IPS-18a (cell line): ENCODE measurements at regions not wholly inside any gene's neighbourhood (a gene's known extent, or its start where the extent isn't known, plus 50 kb on each side); places are given as distances from the start of the nearest gene placed in this dataset.

ENCODE experiments used
- H3K27ac ChIP-seq: one replicate; pipeline ENCODE4 v1.5.1; 2013; ENCODE audit warnings: low read length
- H3K27me3 ChIP-seq: one replicate; pipeline ENCODE4 v1.6.1; 2013; ENCODE audit warnings: mild to moderate bottlenecking, low read length; ENCODE audit not compliant: control insufficient read depth, insufficient read depth
- H3K36me3 ChIP-seq: one replicate; pipeline ENCODE4 v1.6.1; 2013; ENCODE audit warnings: low read depth, low read length; ENCODE audit not compliant: control insufficient read depth
- H3K4me1 ChIP-seq: one replicate; pipeline ENCODE4 v1.6.1; 2013; ENCODE audit warnings: low read depth, low read length; ENCODE audit not compliant: control insufficient read depth
- H3K4me3 ChIP-seq: one replicate; pipeline ENCODE4 v1.5.1; 2013; ENCODE audit warnings: low read length
- H3K9ac ChIP-seq: one replicate; pipeline ENCODE4 v1.6.1; 2013; ENCODE audit warnings: mild to moderate bottlenecking, low read length, moderate library complexity
- H3K9me3 ChIP-seq: one replicate; pipeline ENCODE4 v1.6.1; 2013; ENCODE audit warnings: low read depth, low read length; ENCODE audit not compliant: control insufficient read depth

- Histone ChIP-seq H3K36me3 (no peaks in the 10 kb centered on the region), H3K9me3 (no peaks in the 10 kb centered on the region), H3K9ac (no peak overlapping the region), H3K4me1 (peaks cover 8% of the 10 kb centered on the region), H3K27me3 (no peaks in the 10 kb centered on the region), H3K4me3 (no peak overlapping the region), H3K27ac (no peak overlapping the region)
Measured at GRCh38 chr13:86825410-86825809, 845.8 kb upstream of the SLITRK5 start.

DNA sequence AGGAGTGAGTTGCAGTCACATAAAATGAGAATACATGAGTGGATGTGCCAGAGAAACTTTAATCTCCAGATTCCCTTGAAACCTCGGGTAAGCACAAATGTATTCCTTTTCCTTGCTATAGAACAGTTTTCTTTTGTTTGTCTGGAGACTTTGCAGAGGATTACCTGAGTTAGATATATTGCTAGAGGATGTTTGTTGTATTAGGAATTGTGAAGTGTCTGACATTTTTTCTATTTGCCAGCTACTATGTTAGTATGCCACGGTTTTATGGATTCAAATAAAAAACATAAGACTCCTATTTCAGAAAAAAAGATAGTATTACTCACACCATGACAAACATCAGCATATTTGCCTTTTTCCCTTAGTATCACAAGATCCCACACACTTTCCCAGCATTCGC lies 844.9 kb upstream of the SLITRK5 start:
- Histone ChIP-seq H3K9me3 (no peaks in the 10 kb centered on the region), H3K27ac (no peak overlapping the region), H3K4me3 (no peak overlapping the region), H3K27me3 (no peaks in the 10 kb centered on the region), H3K9ac (no peak overlapping the region), H3K4me1 (peaks cover 13% of the 10 kb centered on the region), H3K36me3 (no peaks in the 10 kb centered on the region)

DNA sequence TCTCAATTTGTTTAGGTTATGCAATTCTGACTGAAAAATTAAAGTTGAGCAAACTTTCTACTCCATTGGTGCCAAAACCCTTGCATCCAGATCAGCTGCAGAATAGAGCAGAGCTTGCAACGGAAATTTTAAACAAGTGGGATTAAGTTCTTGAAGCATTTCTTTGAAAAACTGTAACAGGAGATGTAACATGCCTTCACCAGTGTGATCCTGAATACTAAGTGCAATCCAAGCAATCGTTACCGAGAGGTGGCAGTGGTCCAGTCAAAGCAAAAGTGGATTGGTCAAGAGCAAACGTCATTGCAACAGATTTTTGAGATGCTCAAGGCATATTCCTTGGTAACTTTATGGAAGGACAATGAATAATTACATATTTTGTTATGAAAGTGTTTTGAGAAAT lies 841.1 kb upstream of the SLITRK5 start:
- H3K9ac ChIP-seq, result no peak overlapping the region
- H3K4me1 ChIP-seq, result peaks cover 13% of the 10 kb centered on the region
- no peak overlapping the region for H3K27ac ChIP-seq
- H3K27me3 ChIP-seq, result no peaks in the 10 kb centered on the region
- H3K36me3 ChIP-seq, result no peaks in the 10 kb centered on the region
- H3K4me3 ChIP-seq, result no peak overlapping the region
- H3K9me3 ChIP-seq, result no peaks in the 10 kb centered on the region

DNA sequence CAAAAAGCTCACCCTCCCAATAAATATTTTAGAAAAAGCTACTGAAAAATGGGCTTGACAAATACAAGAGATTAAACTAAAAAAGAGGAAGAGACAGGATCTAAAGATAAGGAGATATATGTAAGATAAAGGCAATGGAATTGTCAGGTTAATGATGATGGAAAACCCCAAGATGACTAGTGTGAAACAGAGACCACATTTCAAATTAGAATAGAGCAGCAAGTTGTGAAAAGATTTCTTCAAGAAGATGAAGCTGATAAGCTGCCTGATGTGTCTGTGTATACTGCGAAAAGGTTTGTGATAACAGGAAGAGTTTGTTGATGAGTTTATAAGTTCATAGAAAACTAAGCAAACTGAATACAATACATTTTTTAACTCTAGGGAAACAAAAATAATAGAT lies 840.1 kb upstream of the SLITRK5 start:
- H3K27me3 ChIP-seq, result no peaks in the 10 kb centered on the region
- H3K9me3 ChIP-seq, result no peaks in the 10 kb centered on the region
- no peak overlapping the region for H3K4me3 ChIP-seq
- no peak overlapping the region for H3K9ac ChIP-seq
- no peaks in the 10 kb centered on the region for H3K36me3 ChIP-seq
- H3K4me1 ChIP-seq, result peaks cover 13% of the 10 kb centered on the region
- no peak overlapping the region for H3K27ac ChIP-seq

- H3K27ac ChIP-seq, result no peak overlapping the region
Measured at GRCh38 chr13:86838411-86839120, 832.6 kb upstream of the SLITRK5 start.

GRCh38 chr13:86839221-86839620 lies 832.0 kb upstream of the SLITRK5 start:
- no peaks in the 10 kb centered on the region for H3K36me3 ChIP-seq
- no peak overlapping the region for H3K9ac ChIP-seq
- H3K27me3 ChIP-seq, result no peaks in the 10 kb centered on the region
- H3K9me3 ChIP-seq, result no peaks in the 10 kb centered on the region
- H3K4me3 ChIP-seq, result no peak overlapping the region
- no peaks in the 10 kb centered on the region for H3K4me1 ChIP-seq
- H3K27ac ChIP-seq, result no peak overlapping the region

More at GRCh38 chr13:86838411-86839120, 832.6 kb upstream of the SLITRK5 start:
- no peak overlapping the region for H3K9ac ChIP-seq
- H3K36me3 ChIP-seq, result no peaks in the 10 kb centered on the region
- H3K4me3 ChIP-seq, result no peak overlapping the region
- no peaks in the 10 kb centered on the region for H3K4me1 ChIP-seq
- H3K9me3 ChIP-seq, result no peaks in the 10 kb centered on the region
- no peaks in the 10 kb centered on the region for H3K27me3 ChIP-seq

- H3K9ac ChIP-seq, result no peak overlapping the region
- H3K4me3 ChIP-seq, result no peak overlapping the region
- H3K27me3 ChIP-seq, result no peaks in the 10 kb centered on the region
- H3K27ac ChIP-seq, result no peak overlapping the region
- H3K9me3 ChIP-seq, result no peaks in the 10 kb centered on the region
- no peaks in the 10 kb centered on the region for H3K4me1 ChIP-seq
- no peaks in the 10 kb centered on the region for H3K36me3 ChIP-seq
Measured at GRCh38 chr13:86840250-86841191, 830.6 kb upstream of the SLITRK5 start.

DNA sequence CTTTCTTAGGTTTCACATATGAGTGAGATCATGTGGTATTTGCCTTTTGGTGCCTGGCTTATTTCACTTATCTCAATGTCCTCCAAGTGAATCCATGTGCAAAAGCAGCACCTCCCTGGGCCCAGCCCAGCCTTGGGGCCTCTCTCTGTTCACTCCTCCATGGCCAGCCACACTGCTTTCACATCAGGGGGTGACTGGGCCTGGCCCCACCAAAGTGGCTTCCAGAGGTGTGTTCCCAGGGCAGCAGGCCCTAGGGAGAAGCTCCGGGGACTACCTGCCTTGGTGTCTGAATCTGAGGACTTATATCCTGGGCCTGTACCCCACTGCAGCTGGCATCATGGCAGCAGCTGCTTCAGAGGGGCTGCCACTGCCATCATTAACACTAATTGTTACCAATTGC lies 829.9 kb upstream of the SLITRK5 start:
- no peaks in the 10 kb centered on the region for H3K9me3 ChIP-seq
- H3K27me3 ChIP-seq, result no peaks in the 10 kb centered on the region

GRCh38 chr13:86846501-86846900 lies 824.7 kb upstream of the SLITRK5 start:
- Histone ChIP-seq H3K4me3 (no peak overlapping the region), H3K36me3 (no peaks in the 10 kb centered on the region), H3K27me3 (no peaks in the 10 kb centered on the region), H3K27ac (no peak overlapping the region), H3K9me3 (no peaks in the 10 kb centered on the region), H3K4me1 (no peaks in the 10 kb centered on the region), H3K9ac (no peak overlapping the region)

More for the DNA sequence above, 829.9 kb upstream of the SLITRK5 start:
- Histone ChIP-seq H3K27ac (no peak overlapping the region), H3K36me3 (no peaks in the 10 kb centered on the region), H3K9ac (no peak overlapping the region), H3K4me1 (no peaks in the 10 kb centered on the region), H3K4me3 (no peak overlapping the region)

- H3K36me3 ChIP-seq, result no peaks in the 10 kb centered on the region
- no peaks in the 10 kb centered on the region for H3K27me3 ChIP-seq
- no peak overlapping the region for H3K4me3 ChIP-seq
- H3K27ac ChIP-seq, result no peak overlapping the region
- H3K9ac ChIP-seq, result no peak overlapping the region
- H3K4me1 ChIP-seq, result no peaks in the 10 kb centered on the region
- no peaks in the 10 kb centered on the region for H3K9me3 ChIP-seq
Measured at GRCh38 chr13:86848716-86849115, 822.5 kb upstream of the SLITRK5 start.

DNA sequence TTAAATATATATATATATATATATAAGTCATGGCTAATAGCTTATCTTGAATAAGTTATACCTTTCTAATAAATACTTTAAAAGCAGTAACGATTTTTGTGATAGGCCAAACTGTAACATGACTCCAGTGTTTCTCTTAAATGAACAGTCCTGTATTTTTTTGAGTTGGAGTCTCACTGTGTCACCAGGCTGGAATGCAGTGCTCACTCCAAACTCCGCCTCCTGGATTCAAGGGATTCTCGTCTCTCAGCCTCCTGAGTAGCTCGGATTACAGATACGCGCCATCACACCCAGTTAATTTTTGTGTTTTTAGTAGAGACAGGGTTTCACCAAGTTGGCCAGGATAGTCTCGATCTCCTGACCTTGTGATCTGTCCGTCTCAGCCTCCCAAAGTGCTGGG lies 814.2 kb upstream of the SLITRK5 start:
- Histone ChIP-seq H3K4me1 (no peaks in the 10 kb centered on the region), H3K27ac (no peak overlapping the region), H3K9ac (no peak overlapping the region), H3K4me3 (no peak overlapping the region), H3K9me3 (no peaks in the 10 kb centered on the region), H3K36me3 (no peaks in the 10 kb centered on the region), H3K27me3 (no peaks in the 10 kb centered on the region)
